ENCODE measurements at regions not wholly inside any gene's neighbourhood (a gene's known extent, or its start where the extent isn't known, plus 50 kb on each side); places are given as distances from the start of the nearest gene placed in this dataset.
A peak's percentile ranks its signal among the peaks of the same experiment; 100 is the strongest.

DNA sequence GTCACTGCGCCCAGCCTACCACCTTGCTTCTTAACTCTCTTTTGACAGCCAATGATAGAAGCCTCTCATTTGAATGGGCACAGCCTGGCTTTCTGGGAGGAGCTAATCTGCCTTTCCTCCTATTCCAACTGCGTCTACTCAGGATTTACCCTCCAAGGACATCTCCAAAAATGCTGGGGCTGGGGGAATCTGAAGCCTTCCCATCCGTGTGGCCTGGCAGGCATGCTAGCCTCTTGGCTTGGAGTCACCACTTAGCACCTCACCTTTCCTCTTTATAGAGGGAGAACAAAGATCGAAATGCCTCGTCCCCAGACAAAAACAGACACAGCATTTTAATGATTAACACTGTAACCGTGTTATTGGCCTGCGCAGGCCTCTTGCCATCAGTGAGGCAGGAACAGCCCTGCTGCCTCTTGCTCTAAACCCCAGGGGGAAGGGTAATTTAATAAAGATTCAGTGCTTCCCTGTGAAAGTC lies 108.2 kb upstream of the KLF4 start:
- no peak overlapping the region for H3K27ac ChIP-seq (ENCODE audit: extremely low read length, insufficient read depth, low read length)

More for the DNA sequence above, 108.2 kb upstream of the KLF4 start:
- Histone ChIP-seq H2AFZ (ENCODE audit: low read length) (no peak overlapping the region), H3K27me3 (ENCODE audit: control insufficient read depth in 1 of 2, insufficient read depth in 2 of 2, low read length in 2 of 2) (0 out of 5 replicates have a peak, but pooled peaks cover 0 to 1% of the 10 kb centered on the region in 2 experiments), H4K20me1 (ENCODE audit: insufficient read depth, low read length) (no peaks in the 10 kb centered on the region), H3K36me3 (replicated peaks in 1 of 2; ENCODE audit: control insufficient read depth in 1 of 2, insufficient read depth in 2 of 2, low read length in 2 of 2) (no peaks in the 10 kb centered on the region), H3K9ac (ENCODE audit: insufficient read depth, low read depth, low read length) (no peak overlapping the region), H3K4me1 (ENCODE audit: insufficient read depth, low read length) (peaks cover 9% of the 10 kb centered on the region), H3K4me3 (replicated peaks in 1 of 3; ENCODE audit: insufficient read depth in 1 of 3, low read depth in 2 of 3, low read length in 3 of 3) (no peak overlapping the region), H3K4me2 (ENCODE audit: low read depth, low read length) (peak overlapping the region; percentile 37; the same call in 1 of the 2 replicates), H3K9me3 (ENCODE audit: low read length) (no peaks in the 10 kb centered on the region), H3K79me2 (ENCODE audit: insufficient read depth, low read length) (no peaks in the 10 kb centered on the region)
- no TSS peak for BruUV-seq (replicated peaks)
- ATAC-seq, result peak; percentile 89
- in situ Hi-C loops (cut with HindIII; ENCODE audit: extremely low pct_ligation_motif_present, low pct_unique_long_range_greater_than_20kb) (no loop called here), intact Hi-C loops (cut with micrococcal nuclease; ENCODE audit: unreplicated experiment) (no loop called here)
- POLR2A ChIA-PET, result no interaction called here
- TF ChIP-seq, protein P1, sequence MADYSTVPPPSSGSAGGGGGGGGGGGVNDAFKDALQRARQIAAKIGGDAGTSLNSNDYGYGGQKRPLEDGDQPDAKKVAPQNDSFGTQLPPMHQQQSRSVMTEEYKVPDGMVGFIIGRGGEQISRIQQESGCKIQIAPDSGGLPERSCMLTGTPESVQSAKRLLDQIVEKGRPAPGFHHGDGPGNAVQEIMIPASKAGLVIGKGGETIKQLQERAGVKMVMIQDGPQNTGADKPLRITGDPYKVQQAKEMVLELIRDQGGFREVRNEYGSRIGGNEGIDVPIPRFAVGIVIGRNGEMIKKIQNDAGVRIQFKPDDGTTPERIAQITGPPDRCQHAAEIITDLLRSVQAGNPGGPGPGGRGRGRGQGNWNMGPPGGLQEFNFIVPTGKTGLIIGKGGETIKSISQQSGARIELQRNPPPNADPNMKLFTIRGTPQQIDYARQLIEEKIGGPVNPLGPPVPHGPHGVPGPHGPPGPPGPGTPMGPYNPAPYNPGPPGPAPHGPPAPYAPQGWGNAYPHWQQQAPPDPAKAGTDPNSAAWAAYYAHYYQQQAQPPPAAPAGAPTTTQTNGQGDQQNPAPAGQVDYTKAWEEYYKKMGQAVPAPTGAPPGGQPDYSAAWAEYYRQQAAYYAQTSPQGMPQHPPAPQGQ (CRISPR knock-in tag; IDR thresholded peaks at IDR 0.05; ENCODE audit: borderline replicate concordance), result no peak
- 0 out of 2 replicates have a peak, but pooled peaks have one; percentile 41 for TF ChIP-seq HNF1B (CRISPR knock-in tag; IDR thresholded peaks at IDR 0.05)
- TF ChIP-seq, protein P2, sequence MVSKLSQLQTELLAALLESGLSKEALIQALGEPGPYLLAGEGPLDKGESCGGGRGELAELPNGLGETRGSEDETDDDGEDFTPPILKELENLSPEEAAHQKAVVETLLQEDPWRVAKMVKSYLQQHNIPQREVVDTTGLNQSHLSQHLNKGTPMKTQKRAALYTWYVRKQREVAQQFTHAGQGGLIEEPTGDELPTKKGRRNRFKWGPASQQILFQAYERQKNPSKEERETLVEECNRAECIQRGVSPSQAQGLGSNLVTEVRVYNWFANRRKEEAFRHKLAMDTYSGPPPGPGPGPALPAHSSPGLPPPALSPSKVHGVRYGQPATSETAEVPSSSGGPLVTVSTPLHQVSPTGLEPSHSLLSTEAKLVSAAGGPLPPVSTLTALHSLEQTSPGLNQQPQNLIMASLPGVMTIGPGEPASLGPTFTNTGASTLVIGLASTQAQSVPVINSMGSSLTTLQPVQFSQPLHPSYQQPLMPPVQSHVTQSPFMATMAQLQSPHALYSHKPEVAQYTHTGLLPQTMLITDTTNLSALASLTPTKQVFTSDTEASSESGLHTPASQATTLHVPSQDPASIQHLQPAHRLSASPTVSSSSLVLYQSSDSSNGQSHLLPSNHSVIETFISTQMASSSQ (IDR thresholded peaks at IDR 0.05; ENCODE audit: low read depth), result peak; percentile 24; the same call in 1 of the 2 replicates
- TF ChIP-seq, protein P2 (CRISPR knock-in tag; IDR thresholded peaks at IDR 0.05; ENCODE audit: borderline replicate concordance), result no peak
- 15% methylated on average over 7 of the region's 7 CpGs for WGBS (ENCODE audit: low lambda C conversion rate)
- peak; percentile 3 for DNase-seq (ENCODE audit: low spot score)
- FAIRE-seq, result no peak
- CTCF ChIA-PET (ENCODE audit: low intra/inter-chr PET ratio, low total read pairs), result no interaction called here

All from HepG2 (cell line).